ENCODE measurements at regions not wholly inside any gene's neighbourhood (a gene's known extent, or its start where the extent isn't known, plus 50 kb on each side); places are given as distances from the start of the nearest gene placed in this dataset.

GRCh38 chr2:226215902-226216503 lies 583.6 kb downstream of the IRS1 start:
- intact Hi-C loops (cut with DNase I) = loop anchor here (2.0 to 5.0 kb wide), 2 partner anchors 516 to 585 kb away; no protein-coding TSS in a partner anchor
- DNase-seq (ENCODE audit: low spot score) = no peak

GRCh38 chr2:226213717-226214116 lies 585.9 kb downstream of the IRS1 start:
- DNase-seq (ENCODE audit: low spot score) = no peak
- intact Hi-C loops (cut with DNase I) = no loop called here

- intact Hi-C loops (cut with DNase I) = no loop called here
- no peak for DNase-seq (ENCODE audit: low spot score)
Measured at GRCh38 chr2:226211439-226211838, 588.2 kb downstream of the IRS1 start.

- intact Hi-C loops (cut with DNase I) = no loop called here
- DNase-seq (ENCODE audit: low spot score) = no peak
Measured at GRCh38 chr2:226208726-226209125, 590.9 kb downstream of the IRS1 start.

GRCh38 chr2:226207671-226208070 lies 591.9 kb downstream of the IRS1 start:
- DNase-seq (ENCODE audit: low spot score) = no peak
- intact Hi-C loops (cut with DNase I) = no loop called here

GRCh38 chr2:226199555-226199954 lies 600.1 kb downstream of the IRS1 start:
- no peak for DNase-seq (ENCODE audit: low spot score)
- intact Hi-C loops (cut with DNase I) = no loop called here

GRCh38 chr2:226198956-226199355 lies 600.7 kb downstream of the IRS1 start:
- DNase-seq (ENCODE audit: low spot score) = no peak
- intact Hi-C loops (cut with DNase I) = no loop called here

- intact Hi-C loops (cut with DNase I) = no loop called here
- no peak for DNase-seq (ENCODE audit: low spot score)
Measured at GRCh38 chr2:226190479-226191252, 609.0 kb downstream of the IRS1 start.

- intact Hi-C loops (cut with DNase I) = no loop called here
- no peak for DNase-seq (ENCODE audit: low spot score)
Measured at GRCh38 chr2:226189061-226189460, 610.6 kb downstream of the IRS1 start.

- intact Hi-C loops (cut with DNase I) = no loop called here
- DNase-seq (ENCODE audit: low spot score) = no peak
Measured at GRCh38 chr2:226187616-226188015, 612.0 kb downstream of the IRS1 start.

- intact Hi-C loops (cut with DNase I) = no loop called here
- no peak for DNase-seq (ENCODE audit: low spot score)
Measured at GRCh38 chr2:226187156-226187555, 612.5 kb downstream of the IRS1 start.

GRCh38 chr2:226185616-226186211 lies 613.9 kb downstream of the IRS1 start:
- intact Hi-C loops (cut with DNase I) = no loop called here
- no peak for DNase-seq (ENCODE audit: low spot score)

- intact Hi-C loops (cut with DNase I) = no loop called here
- no peak for DNase-seq (ENCODE audit: low spot score)
Measured at GRCh38 chr2:226184940-226185615, 614.5 kb downstream of the IRS1 start.

GRCh38 chr2:226184540-226184939 lies 615.1 kb downstream of the IRS1 start:
- intact Hi-C loops (cut with DNase I) = no loop called here

GRCh38 chr2:226183550-226183949 lies 616.1 kb downstream of the IRS1 start:
- intact Hi-C loops (cut with DNase I) = no loop called here
- no peak for DNase-seq (ENCODE audit: low spot score)

More at GRCh38 chr2:226184540-226184939, 615.1 kb downstream of the IRS1 start:
- no peak for DNase-seq (ENCODE audit: low spot score)

- intact Hi-C loops (cut with DNase I) = no loop called here
- DNase-seq (ENCODE audit: low spot score) = no peak
Measured at GRCh38 chr2:226183033-226183432, 616.6 kb downstream of the IRS1 start.

GRCh38 chr2:226181909-226182308 lies 617.7 kb downstream of the IRS1 start:
- no peak for DNase-seq (ENCODE audit: low spot score)
- intact Hi-C loops (cut with DNase I) = no loop called here

GRCh38 chr2:226180281-226180884 lies 619.2 kb downstream of the IRS1 start:
- DNase-seq (ENCODE audit: low spot score) = no peak
- intact Hi-C loops (cut with DNase I) = no loop called here

GRCh38 chr2:226179010-226179409 lies 620.6 kb downstream of the IRS1 start:
- no peak for DNase-seq (ENCODE audit: low spot score)
- intact Hi-C loops (cut with DNase I) = no loop called here

Measured in cardiac septum (tissue), 1 donor.